IPS-15b (cell line): ENCODE measurements at regions not wholly inside any gene's neighbourhood (a gene's known extent, or its start where the extent isn't known, plus 50 kb on each side); places are given as distances from the start of the nearest gene placed in this dataset.
"Not testable (repeated sequence)": the region's sequence is repeated elsewhere in the genome, so short reads cannot be mapped to it uniquely, and the experiment has no call there.

Experiments used
- H3K27me3 ChIP-seq: one replicate; pipeline ENCODE4 v1.6.1; 2013; ENCODE audit warnings: low read length; ENCODE audit not compliant: control insufficient read depth, insufficient read depth
- H3K36me3 ChIP-seq: one replicate; pipeline ENCODE4 v1.6.1; 2013; ENCODE audit warnings: low read length; ENCODE audit not compliant: control insufficient read depth, insufficient read depth
- H3K4me1 ChIP-seq: one replicate; pipeline ENCODE4 v1.6.1; 2013; ENCODE audit warnings: mild to moderate bottlenecking, low read length; ENCODE audit not compliant: control insufficient read depth, insufficient read depth
- H3K4me3 ChIP-seq: one replicate; pipeline ENCODE4 v1.5.1; 2013; ENCODE audit warnings: low read depth, low read length
- H3K9ac ChIP-seq: one replicate; pipeline ENCODE4 v1.6.1; 2013; ENCODE audit warnings: low read depth, mild to moderate bottlenecking, low read length
- H3K9me3 ChIP-seq: one replicate; pipeline ENCODE4 v1.6.1; 2013; ENCODE audit warnings: mild to moderate bottlenecking, low read length; ENCODE audit not compliant: control insufficient read depth, insufficient read depth

- Histone ChIP-seq H3K4me1 (no peaks in the 10 kb centered on the region), H3K27me3 (no peaks in the 10 kb centered on the region), H3K9me3 (no peaks in the 10 kb centered on the region), H3K4me3 (no peak overlapping the region), H3K36me3 (no peaks in the 10 kb centered on the region), H3K9ac (no peak overlapping the region)
Observed at GRCh38 chr2:147425437-147426029, 419.3 kb upstream of the ACVR2A start.

DNA sequence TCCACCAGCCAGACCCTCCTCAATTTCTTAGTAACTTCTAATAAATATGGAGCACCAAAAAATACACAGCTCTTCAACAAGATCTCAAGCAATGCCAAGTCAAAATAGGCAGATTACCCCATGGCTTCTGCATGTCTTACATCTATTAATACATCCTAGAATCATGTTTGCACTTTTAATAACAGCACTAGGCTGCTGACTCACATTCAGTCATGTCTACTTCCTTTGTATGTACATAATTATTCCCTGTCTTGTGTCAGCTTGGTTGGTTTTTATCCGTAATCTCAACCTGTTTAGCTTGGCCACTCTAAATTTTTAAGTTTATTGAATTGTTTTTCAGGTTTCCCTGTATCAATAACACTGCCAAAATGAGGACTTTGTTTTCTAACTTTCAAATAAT, 420.1 kb upstream of the ACVR2A start:
- no peak overlapping the region for H3K4me3 ChIP-seq
- no peaks in the 10 kb centered on the region for H3K4me1 ChIP-seq
- no peak overlapping the region for H3K9ac ChIP-seq
- no peaks in the 10 kb centered on the region for H3K36me3 ChIP-seq
- H3K9me3 ChIP-seq = no peaks in the 10 kb centered on the region
- H3K27me3 ChIP-seq = no peaks in the 10 kb centered on the region

DNA sequence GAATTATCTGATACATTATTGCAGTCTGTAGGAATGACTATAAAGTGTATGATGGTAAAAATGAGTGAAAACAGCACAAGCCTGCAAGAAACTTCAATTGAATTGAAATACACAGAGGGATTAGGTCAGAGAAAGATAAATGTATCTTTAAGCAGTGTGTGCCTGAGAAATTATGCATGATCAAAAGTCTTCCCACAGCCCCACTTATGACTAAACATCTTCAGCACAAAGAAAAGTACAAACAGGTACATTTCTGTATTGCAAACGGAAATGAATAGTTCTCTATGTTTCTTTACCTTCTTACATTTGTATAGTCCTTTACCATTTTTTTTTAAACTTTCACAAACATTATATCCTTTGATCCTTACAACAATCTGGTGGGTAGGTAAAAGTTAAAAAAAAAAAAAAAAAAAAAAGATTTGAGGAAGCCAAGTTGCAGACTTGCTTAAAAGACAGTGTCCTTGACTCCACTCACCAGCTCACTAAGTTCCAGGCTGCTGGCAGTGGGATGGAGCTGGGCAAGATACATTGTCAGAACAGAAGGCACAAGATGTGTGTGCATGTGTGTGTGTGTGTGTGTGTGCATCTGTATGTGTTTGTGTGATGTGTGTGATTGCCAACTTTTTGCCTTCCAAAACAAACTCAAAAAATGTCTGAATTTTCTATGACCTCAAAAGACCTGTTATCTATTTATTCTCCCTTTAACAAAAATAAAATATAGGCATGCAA, 423.7 kb upstream of the ACVR2A start:
- H3K9me3 ChIP-seq = peaks cover 2% of the 10 kb centered on the region
- H3K27me3 ChIP-seq = no peaks in the 10 kb centered on the region
- H3K4me1 ChIP-seq = no peaks in the 10 kb centered on the region
- H3K9ac ChIP-seq = no peak overlapping the region
- H3K4me3 ChIP-seq = no peak overlapping the region
- no peaks in the 10 kb centered on the region for H3K36me3 ChIP-seq

- Histone ChIP-seq H3K9me3 (peaks cover 3% of the 10 kb centered on the region), H3K36me3 (no peaks in the 10 kb centered on the region), H3K4me1 (no peaks in the 10 kb centered on the region), H3K27me3 (no peaks in the 10 kb centered on the region), H3K9ac (no peak overlapping the region), H3K4me3 (no peak overlapping the region)
Observed at GRCh38 chr2:147420517-147420916, 424.3 kb upstream of the ACVR2A start.

- H3K4me3 ChIP-seq = no peak overlapping the region
- no peaks in the 10 kb centered on the region for H3K27me3 ChIP-seq
- H3K9me3 ChIP-seq = peaks cover 3% of the 10 kb centered on the region
- no peak overlapping the region for H3K9ac ChIP-seq
- no peaks in the 10 kb centered on the region for H3K4me1 ChIP-seq
- no peaks in the 10 kb centered on the region for H3K36me3 ChIP-seq
Observed at GRCh38 chr2:147416099-147416498, 428.7 kb upstream of the ACVR2A start.

DNA sequence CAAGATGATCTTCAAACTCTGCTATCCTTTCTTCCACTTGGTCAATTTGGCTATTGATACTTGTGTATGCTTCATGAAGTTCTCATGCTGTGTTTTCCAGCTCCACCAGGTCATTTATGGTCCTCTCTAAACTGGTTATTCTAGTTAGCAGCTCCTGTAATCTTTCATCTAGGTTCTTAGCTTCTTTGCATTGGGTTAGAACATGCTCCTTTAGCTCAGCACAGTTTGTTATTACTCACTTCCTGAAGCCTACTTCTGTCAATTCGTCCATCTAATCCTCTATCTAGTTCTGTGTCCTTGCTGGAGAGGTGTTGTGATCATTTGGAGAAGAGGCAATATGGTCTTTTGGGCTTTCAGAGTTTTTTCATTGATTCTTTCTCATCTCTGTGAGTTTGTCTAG, 430.2 kb upstream of the ACVR2A start:
- not testable (repeated sequence) for H3K9me3 ChIP-seq, H3K9ac ChIP-seq, H3K4me3 ChIP-seq, H3K36me3 ChIP-seq, H3K4me1 ChIP-seq, H3K27me3 ChIP-seq

DNA sequence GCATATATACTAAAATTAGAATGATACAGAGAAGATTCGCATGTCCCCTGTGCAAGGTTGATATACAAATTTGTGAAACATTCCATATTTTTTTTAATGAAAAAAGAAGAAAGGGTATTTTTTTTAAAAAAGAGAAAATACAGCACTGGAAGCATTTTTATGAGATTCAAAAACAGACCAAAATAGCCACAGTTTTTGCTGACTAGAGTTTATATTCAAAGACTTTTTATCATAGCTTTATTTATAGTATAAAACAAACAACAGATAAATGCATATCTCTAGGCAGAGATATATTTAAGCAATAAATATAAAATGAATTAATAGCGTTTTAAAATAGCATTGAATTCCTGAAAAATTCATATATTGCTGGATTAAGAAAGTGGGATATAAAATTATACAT, 436.5 kb upstream of the ACVR2A start:
- Histone ChIP-seq H3K36me3 (no peaks in the 10 kb centered on the region), H3K9ac (no peak overlapping the region), H3K9me3 (no peaks in the 10 kb centered on the region), H3K27me3 (no peaks in the 10 kb centered on the region), H3K4me1 (no peaks in the 10 kb centered on the region), H3K4me3 (no peak overlapping the region)

- Histone ChIP-seq H3K9ac (no peak overlapping the region), H3K9me3 (no peaks in the 10 kb centered on the region), H3K36me3 (no peaks in the 10 kb centered on the region), H3K27me3 (no peaks in the 10 kb centered on the region), H3K4me3 (no peak overlapping the region), H3K4me1 (no peaks in the 10 kb centered on the region)
Observed at GRCh38 chr2:147405651-147406050, 439.2 kb upstream of the ACVR2A start.

- Histone ChIP-seq H3K4me3 (no peak overlapping the region), H3K9me3 (no peaks in the 10 kb centered on the region), H3K9ac (no peak overlapping the region), H3K27me3 (no peaks in the 10 kb centered on the region), H3K4me1 (no peaks in the 10 kb centered on the region), H3K36me3 (no peaks in the 10 kb centered on the region)
Observed at GRCh38 chr2:147398996-147399395, 445.8 kb upstream of the ACVR2A start.

GRCh38 chr2:147398301-147398700, 446.5 kb upstream of the ACVR2A start:
- Histone ChIP-seq H3K9ac (no peak overlapping the region), H3K4me3 (no peak overlapping the region), H3K27me3 (no peaks in the 10 kb centered on the region), H3K36me3 (no peaks in the 10 kb centered on the region), H3K4me1 (no peaks in the 10 kb centered on the region), H3K9me3 (no peaks in the 10 kb centered on the region)

DNA sequence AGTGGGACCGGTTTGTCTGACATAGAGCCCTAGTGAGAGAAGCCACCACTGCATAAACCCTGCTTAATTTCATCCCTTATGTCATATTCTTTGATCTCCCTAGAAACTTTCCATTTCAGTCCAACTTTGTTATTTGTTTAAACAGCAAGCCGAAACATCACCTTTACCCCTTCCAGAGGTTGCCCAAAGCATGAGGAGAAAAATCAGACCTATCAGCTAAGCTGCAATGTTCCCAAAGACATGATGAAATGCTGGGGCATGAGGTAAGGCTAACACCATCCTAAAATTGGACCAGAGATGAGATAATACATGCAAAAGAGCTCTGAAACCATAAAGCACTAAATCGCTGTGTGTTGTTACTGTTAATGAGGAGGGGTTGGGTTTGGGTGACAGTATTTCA, 447.9 kb upstream of the ACVR2A start:
- Histone ChIP-seq H3K9me3 (no peaks in the 10 kb centered on the region), H3K4me1 (no peaks in the 10 kb centered on the region), H3K4me3 (no peak overlapping the region)

DNA sequence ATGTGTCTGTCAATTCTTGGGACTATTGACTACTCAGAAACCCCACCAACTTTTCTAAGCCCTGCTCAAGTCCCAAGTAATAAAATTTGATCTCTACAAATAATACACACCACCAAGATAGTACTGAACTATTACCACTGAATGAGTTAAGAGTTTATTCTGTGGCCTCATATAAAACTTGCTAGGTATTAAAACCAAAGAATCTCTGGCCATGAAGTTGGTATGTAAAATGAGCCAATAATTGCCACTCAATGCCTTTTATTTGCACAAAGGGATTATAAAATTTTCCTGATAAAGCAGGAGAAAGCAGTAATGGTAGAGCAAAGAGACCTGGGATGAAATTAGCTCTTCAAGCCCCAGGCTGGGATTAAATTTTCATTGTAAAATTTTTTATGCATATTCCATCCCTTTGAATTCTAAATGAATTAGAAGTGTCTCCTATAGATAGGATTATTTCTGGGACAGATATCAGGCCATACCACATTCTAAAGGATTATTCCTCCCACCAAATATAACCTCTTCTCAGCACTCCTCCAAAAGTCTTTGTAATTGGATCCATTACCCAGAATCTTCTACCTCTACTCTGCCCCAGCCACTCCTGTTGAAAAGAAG, 450.5 kb upstream of the ACVR2A start:
- Histone ChIP-seq H3K9ac (no peak overlapping the region), H3K4me1 (no peaks in the 10 kb centered on the region), H3K9me3 (no peaks in the 10 kb centered on the region), H3K4me3 (no peak overlapping the region), H3K27me3 (no peaks in the 10 kb centered on the region), H3K36me3 (no peaks in the 10 kb centered on the region)

More for the DNA sequence above, 447.9 kb upstream of the ACVR2A start:
- no peaks in the 10 kb centered on the region for H3K27me3 ChIP-seq
- no peaks in the 10 kb centered on the region for H3K36me3 ChIP-seq
- no peak overlapping the region for H3K9ac ChIP-seq
